GM12878 (cell line): ENCODE measurements at regions not wholly inside any gene's neighbourhood (a gene's known extent, or its start where the extent isn't known, plus 50 kb on each side); places are given as distances from the start of the nearest gene placed in this dataset.

Experiments
- ATF2 ChIP-seq: IDR thresholded peaks from 2 replicates; pipeline ENCODE4 v1.6.1; 2012; ENCODE audit warnings: low read length, inconsistent platforms
- CTCF ChIP-seq, 3 experiments: IDR thresholded peaks in 2 of 3; conservative IDR thresholded peaks in 1 of 3; 2 replicates each; pipeline ENCODE4 v1.5.1; 2011; ENCODE audit warnings: low read depth in 3 of 3, low read length in 3 of 3, mild to moderate bottlenecking in 3 of 3, control low read depth in 2 of 3, moderate library complexity in 2 of 3, inconsistent platforms in 1 of 3, mixed read lengths in 1 of 3; ENCODE audit not compliant: control insufficient read depth in 2 of 3, insufficient read depth in 1 of 3; ENCODE audit errors: extremely low read depth in 1 of 3
- E2F8 ChIP-seq: fragments of 450-650 bp; IDR thresholded peaks from 2 replicates; pipeline ENCODE4 v1.6.1; 2018; ENCODE audit warnings: mild to moderate bottlenecking, low read depth, moderate library complexity; ENCODE audit not compliant: partially characterized antibody
- HDAC6 ChIP-seq: fragments of 200-600 bp; sonication (generic); IDR thresholded peaks from one replicate; pipeline ENCODE4 v1.8.0; 2017; ENCODE audit warnings: antibody characterized with exemption; ENCODE audit not compliant: unreplicated experiment
- JUNB ChIP-seq: IDR thresholded peaks from 2 replicates; pipeline ENCODE4 v1.6.1; 2016; ENCODE audit warnings: antibody characterized with exemption, mild to moderate bottlenecking
- POLR2A ChIP-seq: IDR thresholded peaks from 2 replicates; pipeline ENCODE4 v1.6.1; 2011; ENCODE audit warnings: low read depth, mild to moderate bottlenecking, low read length
- RAD21 ChIP-seq: IDR thresholded peaks from 2 replicates; pipeline ENCODE4 v1.6.1; 2011; ENCODE audit warnings: mild to moderate bottlenecking, low read depth, low read length, moderate library complexity; ENCODE audit not compliant: insufficient read depth
- SP1 ChIP-seq: IDR thresholded peaks from one replicate; pipeline ENCODE4 v1.6.1; 2011; ENCODE audit warnings: low read depth, low read length
- SUPT20H ChIP-seq: IDR thresholded peaks from 2 replicates; pipeline ENCODE4 v1.6.1; 2011; ENCODE audit warnings: low read depth, mild to moderate bottlenecking, low read length, moderate library complexity, borderline replicate concordance; ENCODE audit not compliant: control insufficient read depth
- TAF1 ChIP-seq: IDR thresholded peaks from 2 replicates; pipeline ENCODE4 v1.6.1; 2011; ENCODE audit warnings: mild to moderate bottlenecking, low read depth, low read length, borderline replicate concordance
- TCF7 ChIP-seq: IDR thresholded peaks from 2 replicates; pipeline ENCODE4 v1.6.1; 2014; ENCODE audit warnings: antibody characterized with exemption, borderline replicate concordance
- ZNF592 ChIP-seq: fragments of 450-650 bp; IDR thresholded peaks from 2 replicates; pipeline ENCODE4 v1.6.1; 2017; ENCODE audit warnings: mild to moderate bottlenecking, moderate library complexity

- TF ChIP-seq CTCF (IDR thresholded peaks at IDR 0.05 in 2 of 3, conservative IDR thresholded peaks at IDR 0.05 in 1 of 3; ENCODE audit: control insufficient read depth in 2 of 3, extremely low read depth in 1 of 3, insufficient read depth in 1 of 3, low read depth in 3 of 3, low read length in 3 of 3) (no peak), POLR2A (no peak), TCF7 (no peak), JUNB (no peak), ZNF592 (no peak), SP1 (no peak), HDAC6 (no peak), RAD21 (no peak), E2F8 (no peak), ATF2 (no peak), SUPT20H (no peak), TAF1 (no peak)
Measured at GRCh38 chr14:56903304-56903969, 93.2 kb upstream of the OTX2 start.
